ENCODE measurements at regions not wholly inside any gene's neighbourhood (a gene's known extent, or its start where the extent isn't known, plus 50 kb on each side); places are given as distances from the start of the nearest gene placed in this dataset.

DNA sequence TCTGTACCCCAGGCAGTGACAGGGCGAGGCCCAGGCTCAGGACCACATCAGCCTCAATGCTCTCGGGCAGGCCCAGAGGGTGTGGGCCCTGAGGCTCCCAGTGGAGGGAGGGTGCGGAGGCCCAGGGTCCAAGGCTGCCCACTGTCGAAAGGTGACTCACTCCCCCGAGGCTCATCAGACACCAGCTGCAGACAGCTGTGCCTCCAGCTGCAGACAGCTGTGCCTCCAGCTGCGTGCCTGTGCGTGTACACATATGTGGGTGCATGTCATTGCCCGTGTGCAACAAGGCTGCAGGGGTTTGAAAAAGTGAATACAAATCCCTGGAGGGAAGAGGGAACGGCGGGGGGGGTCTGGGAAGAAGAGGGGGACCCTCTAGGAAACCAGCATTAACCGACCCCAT lies 134.3 kb downstream of the BRD1 start:
- Histone ChIP-seq H3K4me3 (no peak overlapping the region), H3K9me3 (peaks cover 0 to 5% of the 10 kb centered on the region in 2 donors), H3K36me3 (no peaks in the 10 kb centered on the region), H3K4me1 (no peaks in the 10 kb centered on the region), H3K27me3 (peaks cover 0 to 17% of the 10 kb centered on the region in 2 donors), H3K27ac (no peak overlapping the region)
- no peak for ATAC-seq
- TF ChIP-seq, protein P1, sequence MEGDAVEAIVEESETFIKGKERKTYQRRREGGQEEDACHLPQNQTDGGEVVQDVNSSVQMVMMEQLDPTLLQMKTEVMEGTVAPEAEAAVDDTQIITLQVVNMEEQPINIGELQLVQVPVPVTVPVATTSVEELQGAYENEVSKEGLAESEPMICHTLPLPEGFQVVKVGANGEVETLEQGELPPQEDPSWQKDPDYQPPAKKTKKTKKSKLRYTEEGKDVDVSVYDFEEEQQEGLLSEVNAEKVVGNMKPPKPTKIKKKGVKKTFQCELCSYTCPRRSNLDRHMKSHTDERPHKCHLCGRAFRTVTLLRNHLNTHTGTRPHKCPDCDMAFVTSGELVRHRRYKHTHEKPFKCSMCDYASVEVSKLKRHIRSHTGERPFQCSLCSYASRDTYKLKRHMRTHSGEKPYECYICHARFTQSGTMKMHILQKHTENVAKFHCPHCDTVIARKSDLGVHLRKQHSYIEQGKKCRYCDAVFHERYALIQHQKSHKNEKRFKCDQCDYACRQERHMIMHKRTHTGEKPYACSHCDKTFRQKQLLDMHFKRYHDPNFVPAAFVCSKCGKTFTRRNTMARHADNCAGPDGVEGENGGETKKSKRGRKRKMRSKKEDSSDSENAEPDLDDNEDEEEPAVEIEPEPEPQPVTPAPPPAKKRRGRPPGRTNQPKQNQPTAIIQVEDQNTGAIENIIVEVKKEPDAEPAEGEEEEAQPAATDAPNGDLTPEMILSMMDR (IDR thresholded peaks at IDR 0.05) = no peak
- intact Hi-C loops (cut with DNase I) = no loop called here
- DNase-seq = no peak

DNA sequence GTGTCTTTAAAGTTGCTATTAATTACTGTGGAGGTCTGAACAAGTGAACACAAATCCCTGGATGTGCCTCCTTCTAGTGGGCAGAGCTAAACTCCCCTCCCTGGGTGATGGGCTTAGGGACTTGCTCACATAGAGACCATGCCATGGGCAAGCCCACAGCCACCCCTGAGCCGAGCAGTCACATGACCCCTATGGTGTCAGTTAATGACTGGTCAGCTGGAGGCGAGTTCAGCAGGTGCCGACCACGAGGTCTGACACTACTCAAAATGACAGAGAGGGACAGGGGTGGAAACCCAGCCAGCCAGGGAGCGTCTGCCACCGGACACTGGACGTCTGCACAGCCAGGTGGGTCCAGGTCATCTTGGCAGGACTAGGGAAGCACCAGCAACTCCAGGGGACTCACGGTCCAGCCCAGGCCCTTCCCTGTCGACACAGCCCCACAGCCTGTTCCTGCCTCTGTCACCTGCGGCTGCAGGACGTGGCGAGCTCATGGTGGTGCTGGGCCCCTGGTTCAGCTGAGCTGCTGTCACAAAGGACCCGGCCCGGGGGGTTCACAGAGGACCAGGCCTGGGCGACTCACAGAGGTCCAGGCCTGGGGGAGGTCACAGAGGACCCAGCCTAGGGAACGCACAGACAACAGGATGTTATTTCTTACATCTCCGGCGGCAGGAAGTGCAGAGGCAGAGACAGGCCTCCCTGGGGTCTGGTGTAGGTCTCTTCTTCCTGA lies 135.0 kb downstream of the BRD1 start:
- intact Hi-C loops (cut with DNase I) = no loop called here
- no peaks in the 10 kb centered on the region for H3K36me3 ChIP-seq
- TF ChIP-seq, protein P1 (IDR thresholded peaks at IDR 0.05) = no peak
- no peak for DNase-seq
- ATAC-seq = no peak
- H3K4me1 ChIP-seq = no peaks in the 10 kb centered on the region
- no peak overlapping the region for H3K27ac ChIP-seq
- H3K9me3 ChIP-seq = peaks cover 0 to 5% of the 10 kb centered on the region in 2 donors
- no peak overlapping the region for H3K4me3 ChIP-seq
- peaks cover 0 to 25% of the 10 kb centered on the region in 2 donors for H3K27me3 ChIP-seq

DNA sequence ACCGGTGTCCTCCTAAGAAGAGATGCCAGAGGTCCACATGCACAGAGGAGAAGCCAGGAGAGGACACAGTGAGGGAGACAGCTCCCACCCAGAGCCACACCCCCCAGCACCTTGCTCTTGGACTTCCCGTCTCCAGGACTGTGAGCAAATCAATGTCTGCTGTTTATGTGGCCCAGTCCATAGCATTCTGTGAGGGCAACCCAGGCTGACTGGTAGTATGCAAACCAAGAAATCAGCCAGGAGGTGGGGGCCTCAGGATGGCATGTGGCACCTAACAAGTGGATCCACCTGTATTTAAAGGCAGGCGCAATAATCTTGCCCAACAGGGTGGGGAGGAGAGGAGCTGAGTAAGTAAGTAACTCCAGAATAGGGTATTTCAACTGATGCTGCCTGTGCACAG lies 136.4 kb downstream of the BRD1 start:
- TF ChIP-seq, protein P1 (IDR thresholded peaks at IDR 0.05) = no peak
- no peak for DNase-seq
- Histone ChIP-seq H3K9me3 (peaks cover 0 to 5% of the 10 kb centered on the region in 2 donors), H3K4me1 (no peaks in the 10 kb centered on the region), H3K4me3 (no peak overlapping the region), H3K36me3 (no peaks in the 10 kb centered on the region), H3K27ac (no peak overlapping the region), H3K27me3 (peaks cover 0 to 39% of the 10 kb centered on the region in 2 donors)
- no peak for ATAC-seq
- intact Hi-C loops (cut with DNase I) = no loop called here

DNA sequence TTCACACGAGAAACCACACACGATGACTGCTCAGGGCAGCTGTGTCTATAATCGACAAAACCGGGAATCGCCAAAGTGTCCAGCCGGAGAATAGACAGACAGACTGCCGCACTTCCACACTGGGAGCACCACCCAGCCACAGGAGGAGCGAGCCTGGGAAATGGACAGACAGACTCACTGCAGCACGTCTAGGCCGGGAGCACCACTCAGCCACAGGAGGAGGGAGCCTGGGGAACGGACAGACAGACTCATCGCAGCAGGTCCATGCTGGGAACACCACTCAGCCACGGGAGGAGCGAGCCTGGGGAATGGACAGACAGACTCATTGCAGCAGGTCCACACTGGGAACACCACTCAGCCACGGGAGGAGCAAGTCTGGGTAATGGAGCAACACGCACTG lies 137.2 kb downstream of the BRD1 start:
- Histone ChIP-seq H3K27me3 (peaks cover 0 to 47% of the 10 kb centered on the region in 2 donors), H3K4me3 (no peak overlapping the region), H3K4me1 (no peaks in the 10 kb centered on the region), H3K9me3 (peaks cover 0 to 5% of the 10 kb centered on the region in 2 donors), H3K36me3 (no peaks in the 10 kb centered on the region), H3K27ac (no peak overlapping the region)
- DNase-seq = no peak
- no peak for ATAC-seq
- TF ChIP-seq, protein P1 (IDR thresholded peaks at IDR 0.05) = no peak
- intact Hi-C loops (cut with DNase I) = no loop called here

DNA sequence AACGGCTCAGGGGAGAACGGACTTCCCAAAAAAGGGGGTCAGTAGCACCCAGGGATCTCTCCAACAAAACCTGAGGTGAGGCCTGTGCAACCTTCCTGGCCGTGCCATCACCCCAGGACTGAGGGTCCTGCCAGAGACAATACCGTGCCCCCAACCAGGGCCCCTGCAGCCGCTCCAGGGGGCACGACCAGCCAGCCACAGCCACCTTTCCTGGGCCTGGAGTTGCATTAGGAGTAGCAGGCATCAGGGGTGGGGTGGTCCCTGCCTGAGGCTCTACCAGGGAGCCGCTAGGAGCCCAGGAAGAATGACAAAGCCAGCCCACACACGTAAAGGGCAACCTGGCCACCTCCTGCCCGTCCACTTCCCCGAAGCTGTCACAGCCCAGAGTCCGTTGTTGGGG lies 137.8 kb downstream of the BRD1 start:
- no peaks in the 10 kb centered on the region for H3K36me3 ChIP-seq
- DNase-seq (no peak), ATAC-seq (no peak)
- H3K27ac ChIP-seq = no peak overlapping the region
- peaks cover 0 to 50% of the 10 kb centered on the region in 2 donors for H3K27me3 ChIP-seq
- H3K4me3 ChIP-seq = no peak overlapping the region
- intact Hi-C loops (cut with DNase I) = loop anchor here in 1 of 2 donors (5.0 kb wide), 1 partner anchor 48 kb away; no protein-coding TSS in a partner anchor
- peaks cover 0 to 5% of the 10 kb centered on the region in 2 donors for H3K9me3 ChIP-seq
- TF ChIP-seq, protein P1 (IDR thresholded peaks at IDR 0.05) = no peak
- no peaks in the 10 kb centered on the region for H3K4me1 ChIP-seq

Data from left lung (tissue), 4 donors.